HG03103 (cell line): ENCODE measurements at regions not wholly inside any gene's neighbourhood (a gene's known extent, or its start where the extent isn't known, plus 50 kb on each side); places are given as distances from the start of the nearest gene placed in this dataset.

ENCODE experiments used
- ATAC-seq: cut with Tn5 transposase; IDR thresholded peaks from one replicate; pipeline ENCODE4 v1.9.1; 2021; ENCODE audit warnings: low read depth; ENCODE audit not compliant: unreplicated experiment

- ATAC-seq = no peak
Observed at GRCh38 chr12:46439793-46440511, 67.4 kb upstream of the SLC38A2 start.

GRCh38 chr12:46438719-46439319 is 66.2 kb upstream of the SLC38A2 start:
- ATAC-seq = no peak

GRCh38 chr12:46438256-46438655 is 65.7 kb upstream of the SLC38A2 start:
- ATAC-seq = no peak

GRCh38 chr12:46437469-46437868 is 64.9 kb upstream of the SLC38A2 start:
- no peak for ATAC-seq

GRCh38 chr12:46436747-46437146 is 64.2 kb upstream of the SLC38A2 start:
- no peak for ATAC-seq

- ATAC-seq = no peak
Observed at GRCh38 chr12:46435625-46436024, 63.1 kb upstream of the SLC38A2 start.

GRCh38 chr12:46435029-46435428 is 62.5 kb upstream of the SLC38A2 start:
- ATAC-seq = no peak

- no peak for ATAC-seq
Observed at GRCh38 chr12:46433829-46434228, 61.3 kb upstream of the SLC38A2 start.

GRCh38 chr12:46432325-46432724 is 59.8 kb upstream of the SLC38A2 start:
- no peak for ATAC-seq

- no peak for ATAC-seq
Observed at GRCh38 chr12:46430340-46430948, 57.9 kb upstream of the SLC38A2 start.
